NCI-H748 (cell line): ENCODE measurements at regions not wholly inside any gene's neighbourhood (a gene's known extent, or its start where the extent isn't known, plus 50 kb on each side); places are given as distances from the start of the nearest gene placed in this dataset.
"Not testable (repeated sequence)": the region's sequence is repeated elsewhere in the genome, so short reads cannot be mapped to it uniquely, and the experiment has no call there.

Experiments used
- DNase-seq: peaks from one replicate; lab custom pipeline; 2025; ENCODE audit not compliant: unreplicated experiment; lab: John Stamatoyannopoulos, UW

DNA sequence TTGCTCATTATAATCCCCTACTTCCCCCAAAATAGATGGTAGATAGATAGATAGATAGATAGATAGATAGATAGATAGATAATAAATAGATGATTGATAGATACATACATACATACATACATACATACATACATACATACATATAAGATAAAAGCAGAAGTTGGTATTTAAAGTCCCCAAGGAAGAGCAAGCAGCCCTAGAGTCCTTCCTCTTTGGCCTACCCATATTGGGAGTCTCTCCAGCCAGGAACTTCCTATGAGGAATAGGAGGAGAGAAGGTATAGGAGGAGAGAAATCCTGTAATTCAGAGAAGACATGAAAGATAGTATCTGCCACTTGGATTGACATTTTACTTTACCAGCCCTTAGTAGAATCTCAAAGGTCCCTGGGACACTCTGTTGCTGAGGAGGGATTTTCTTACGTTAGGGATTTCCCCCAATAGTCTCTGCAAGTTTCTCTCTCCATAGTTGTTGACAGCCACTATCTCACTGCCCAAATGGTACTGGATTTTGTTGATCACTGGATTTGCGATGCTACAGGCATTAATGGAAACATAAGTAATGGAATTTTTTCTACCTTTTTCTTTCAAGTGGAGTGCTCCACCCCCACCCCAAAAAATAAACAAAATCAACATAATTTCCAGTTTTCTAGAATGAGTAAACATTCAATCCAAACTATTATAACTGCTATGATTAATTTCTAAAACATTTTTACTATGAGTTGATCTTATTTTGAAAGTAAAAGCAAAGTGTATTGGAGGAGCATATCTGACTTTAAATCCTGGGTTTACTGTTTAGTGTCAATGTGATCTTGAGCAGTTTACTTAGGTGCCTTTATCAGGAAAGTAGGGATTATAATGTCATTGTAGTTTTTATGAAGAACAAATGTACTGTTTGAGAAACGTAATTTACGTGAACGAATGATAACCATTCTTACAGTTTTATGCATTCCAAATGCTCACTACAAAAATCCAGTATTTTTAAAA is 93.2 kb upstream of the TNFSF4 start:
- DNase-seq = no peak

GRCh38 chr1:173301507-173301906 is 94.4 kb upstream of the TNFSF4 start:
- no peak for DNase-seq

- DNase-seq = no peak
Observed at GRCh38 chr1:173302366-173302765, 95.2 kb upstream of the TNFSF4 start.

- DNase-seq = no peak
Observed at GRCh38 chr1:173302890-173303829, 96.0 kb upstream of the TNFSF4 start.

- DNase-seq = no peak
Observed at GRCh38 chr1:173303984-173304383, 96.9 kb upstream of the TNFSF4 start.

- DNase-seq = no peak
Observed at GRCh38 chr1:173304529-173305227, 97.5 kb upstream of the TNFSF4 start.

- DNase-seq = no peak
Observed at GRCh38 chr1:173307845-173308244, 100.7 kb upstream of the TNFSF4 start.

- no peak for DNase-seq
Observed at GRCh38 chr1:173314656-173315055, 107.5 kb upstream of the TNFSF4 start.

GRCh38 chr1:173315296-173315695 is 108.2 kb upstream of the TNFSF4 start:
- no peak for DNase-seq

- no peak for DNase-seq
Observed at GRCh38 chr1:173318788-173319187, 111.7 kb upstream of the TNFSF4 start.

GRCh38 chr1:173324352-173324751 is 117.2 kb upstream of the TNFSF4 start:
- DNase-seq = not testable (repeated sequence)

DNA sequence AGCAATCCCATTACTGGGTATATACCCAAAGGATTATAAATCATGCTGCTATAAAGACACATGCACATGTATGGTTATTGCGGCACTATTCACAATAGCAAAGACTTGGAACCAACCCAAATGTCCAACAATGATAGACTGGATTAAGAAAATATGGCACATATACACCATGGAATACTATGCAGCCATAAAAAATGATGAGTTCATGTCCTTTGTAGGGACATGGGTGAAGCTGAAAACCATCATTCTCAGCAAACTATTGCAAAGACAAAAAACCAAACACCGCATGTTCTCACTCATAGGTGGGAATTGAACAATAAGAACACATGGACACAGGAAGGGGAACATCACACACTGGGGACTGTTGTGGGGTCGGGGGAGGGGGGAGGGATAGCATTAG is 120.9 kb upstream of the TNFSF4 start:
- DNase-seq = not testable (repeated sequence)

- DNase-seq = no peak
Observed at GRCh38 chr1:173328961-173329360, 121.8 kb upstream of the TNFSF4 start.

GRCh38 chr1:173329726-173330125 is 122.6 kb upstream of the TNFSF4 start:
- DNase-seq = no peak

DNA sequence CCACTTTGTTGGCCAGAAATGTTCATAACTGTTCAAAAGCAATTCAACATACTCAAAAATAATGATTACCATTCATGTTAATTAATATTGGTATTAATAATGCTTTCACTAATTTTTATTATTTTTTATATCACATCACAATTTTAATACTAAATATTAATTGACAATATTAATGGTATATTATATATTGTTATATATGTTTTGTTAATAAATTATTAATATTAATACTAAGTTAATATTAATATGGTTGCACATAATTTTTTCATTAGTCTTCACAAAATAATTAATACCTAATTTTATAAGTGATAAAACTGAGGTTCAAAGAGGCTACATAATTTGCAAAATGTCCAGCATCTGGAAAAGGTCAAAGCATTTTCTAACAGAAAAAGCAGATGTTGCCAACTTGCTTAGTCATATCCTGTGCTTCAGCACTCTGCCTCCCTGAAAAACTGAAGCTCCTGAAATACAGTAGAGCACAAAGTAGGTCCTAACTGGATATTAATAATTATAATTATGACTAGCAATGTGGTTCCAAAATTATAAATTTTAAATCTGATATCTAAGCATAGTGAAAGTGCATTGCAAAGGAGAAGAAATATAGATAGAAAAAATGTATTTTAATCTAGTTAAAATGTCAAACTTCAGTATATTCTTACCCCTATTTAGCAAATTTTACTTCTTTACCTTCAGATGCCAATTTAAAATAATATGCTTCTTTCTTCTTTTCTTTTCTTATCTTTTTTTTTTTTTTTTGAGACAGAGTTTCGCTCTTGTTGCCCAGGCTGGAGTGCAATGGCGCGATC is 123.2 kb upstream of the TNFSF4 start:
- DNase-seq = no peak

DNA sequence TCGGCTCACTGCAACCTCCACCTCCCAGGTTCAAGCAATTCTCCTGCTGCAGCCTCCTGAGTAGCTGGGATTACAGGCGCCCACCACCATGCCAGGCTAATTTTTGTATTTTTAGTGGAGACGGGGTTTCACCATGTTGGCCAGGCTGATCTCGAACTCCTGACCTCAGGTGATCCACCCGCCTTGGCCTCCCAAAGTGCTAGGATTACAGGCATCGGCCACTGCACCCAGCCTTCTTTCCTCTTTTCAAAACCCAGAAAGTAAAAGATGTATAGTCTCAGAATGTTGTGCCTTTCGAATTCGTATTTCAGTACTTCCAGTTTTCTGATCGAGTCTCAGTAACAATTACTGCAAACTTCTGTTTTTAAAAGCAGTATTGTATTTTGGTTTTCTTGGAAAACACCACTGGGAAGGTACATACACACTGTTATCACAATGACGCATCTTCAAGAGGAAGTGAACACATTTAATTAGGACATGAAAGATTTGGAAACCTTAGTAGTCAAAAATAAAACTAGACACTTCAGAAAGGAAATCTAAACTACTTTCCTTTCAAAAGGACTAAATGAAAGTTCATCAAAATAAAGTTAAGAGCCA is 123.9 kb upstream of the TNFSF4 start:
- DNase-seq = not testable (repeated sequence)

GRCh38 chr1:173332026-173332425 is 124.9 kb upstream of the TNFSF4 start:
- no peak for DNase-seq

DNA sequence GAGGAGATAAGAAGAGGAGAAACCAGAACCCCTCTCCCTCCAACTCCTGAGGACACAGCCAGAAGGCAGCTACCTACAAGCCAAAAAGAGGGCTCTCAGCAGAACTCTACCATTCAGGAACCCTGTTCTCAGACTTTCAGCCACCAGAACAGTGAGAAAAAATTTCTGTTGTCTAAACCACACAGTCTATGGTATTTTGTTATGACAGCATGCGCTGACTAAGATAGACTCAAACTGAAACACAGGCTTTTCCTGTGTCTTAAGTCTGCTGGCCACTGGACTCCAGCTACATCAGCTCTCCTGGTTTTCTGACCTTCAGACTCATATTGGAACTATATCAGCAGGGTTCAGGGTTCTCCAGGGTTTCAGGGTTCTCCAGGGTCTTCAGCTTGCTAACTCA is 126.5 kb upstream of the TNFSF4 start:
- DNase-seq = no peak

DNA sequence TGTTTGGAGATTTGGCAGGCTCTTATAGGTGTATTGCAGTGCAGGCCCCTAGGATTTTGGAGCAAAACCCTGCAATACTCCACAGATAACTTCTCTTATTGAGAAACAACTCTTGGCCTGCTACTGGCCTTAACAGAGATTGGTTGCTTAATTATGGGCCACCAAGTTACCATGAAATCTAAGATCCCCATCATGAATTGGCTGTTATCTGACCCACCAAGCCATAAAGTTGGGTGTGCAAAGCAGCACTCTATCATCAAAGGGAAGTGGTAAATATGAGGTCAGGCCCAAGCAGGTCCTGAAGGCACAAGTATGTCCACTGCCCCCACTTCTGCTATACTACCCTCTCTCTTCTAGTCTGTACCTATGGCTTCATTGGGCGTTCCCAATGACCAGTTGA is 130.0 kb upstream of the TNFSF4 start:
- no peak for DNase-seq

- no peak for DNase-seq
Observed at GRCh38 chr1:173341307-173341706, 134.2 kb upstream of the TNFSF4 start.
